ENCODE measurements at regions not wholly inside any gene's neighbourhood (a gene's known extent, or its start where the extent isn't known, plus 50 kb on each side); places are given as distances from the start of the nearest gene placed in this dataset.

DNA sequence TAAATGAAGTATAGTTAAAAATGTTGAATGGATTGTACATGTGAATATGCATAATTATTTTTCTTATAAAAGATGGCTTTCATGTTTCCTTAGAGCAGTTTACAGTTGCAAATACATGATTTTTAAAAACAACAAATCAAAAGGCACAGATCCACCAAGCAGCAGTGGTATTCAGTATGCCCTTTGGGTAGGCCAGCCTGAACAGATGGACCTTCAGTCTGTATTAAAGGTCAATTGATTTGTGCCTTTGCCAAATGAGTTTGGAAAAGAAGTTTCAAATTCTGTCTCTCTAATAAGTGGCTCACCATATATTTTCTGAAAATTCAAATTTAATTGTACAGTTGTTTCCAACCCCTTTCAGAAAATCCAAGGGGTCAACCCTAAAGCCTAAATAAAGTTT, 477.1 kb downstream of the NSUN3 start:
- TF ChIP-seq ZFX (IDR thresholded peaks at IDR 0.05) (no peak), SP1 (IDR thresholded peaks at IDR 0.05; ENCODE audit: low read depth) (no peak), TCF7L2 (IDR thresholded peaks at IDR 0.05; ENCODE audit: borderline replicate concordance, extremely low read depth, insufficient read depth, insufficient read length) (no peak), ZNF274 (IDR thresholded peaks at IDR 0.05; ENCODE audit: low read depth, low read length) (no peak), RAD21 (IDR thresholded peaks at IDR 0.05; ENCODE audit: low read depth) (no peak)
- TF ChIP-seq, protein P1, sequence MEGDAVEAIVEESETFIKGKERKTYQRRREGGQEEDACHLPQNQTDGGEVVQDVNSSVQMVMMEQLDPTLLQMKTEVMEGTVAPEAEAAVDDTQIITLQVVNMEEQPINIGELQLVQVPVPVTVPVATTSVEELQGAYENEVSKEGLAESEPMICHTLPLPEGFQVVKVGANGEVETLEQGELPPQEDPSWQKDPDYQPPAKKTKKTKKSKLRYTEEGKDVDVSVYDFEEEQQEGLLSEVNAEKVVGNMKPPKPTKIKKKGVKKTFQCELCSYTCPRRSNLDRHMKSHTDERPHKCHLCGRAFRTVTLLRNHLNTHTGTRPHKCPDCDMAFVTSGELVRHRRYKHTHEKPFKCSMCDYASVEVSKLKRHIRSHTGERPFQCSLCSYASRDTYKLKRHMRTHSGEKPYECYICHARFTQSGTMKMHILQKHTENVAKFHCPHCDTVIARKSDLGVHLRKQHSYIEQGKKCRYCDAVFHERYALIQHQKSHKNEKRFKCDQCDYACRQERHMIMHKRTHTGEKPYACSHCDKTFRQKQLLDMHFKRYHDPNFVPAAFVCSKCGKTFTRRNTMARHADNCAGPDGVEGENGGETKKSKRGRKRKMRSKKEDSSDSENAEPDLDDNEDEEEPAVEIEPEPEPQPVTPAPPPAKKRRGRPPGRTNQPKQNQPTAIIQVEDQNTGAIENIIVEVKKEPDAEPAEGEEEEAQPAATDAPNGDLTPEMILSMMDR (IDR thresholded peaks at IDR 0.05 in 2 of 3, conservative IDR thresholded peaks at IDR 0.05 in 1 of 3; ENCODE audit: borderline replicate concordance in 1 of 3, insufficient read depth in 1 of 3, low read depth in 2 of 3, low read length in 2 of 3), result no peak
- TF ChIP-seq, protein P2, sequence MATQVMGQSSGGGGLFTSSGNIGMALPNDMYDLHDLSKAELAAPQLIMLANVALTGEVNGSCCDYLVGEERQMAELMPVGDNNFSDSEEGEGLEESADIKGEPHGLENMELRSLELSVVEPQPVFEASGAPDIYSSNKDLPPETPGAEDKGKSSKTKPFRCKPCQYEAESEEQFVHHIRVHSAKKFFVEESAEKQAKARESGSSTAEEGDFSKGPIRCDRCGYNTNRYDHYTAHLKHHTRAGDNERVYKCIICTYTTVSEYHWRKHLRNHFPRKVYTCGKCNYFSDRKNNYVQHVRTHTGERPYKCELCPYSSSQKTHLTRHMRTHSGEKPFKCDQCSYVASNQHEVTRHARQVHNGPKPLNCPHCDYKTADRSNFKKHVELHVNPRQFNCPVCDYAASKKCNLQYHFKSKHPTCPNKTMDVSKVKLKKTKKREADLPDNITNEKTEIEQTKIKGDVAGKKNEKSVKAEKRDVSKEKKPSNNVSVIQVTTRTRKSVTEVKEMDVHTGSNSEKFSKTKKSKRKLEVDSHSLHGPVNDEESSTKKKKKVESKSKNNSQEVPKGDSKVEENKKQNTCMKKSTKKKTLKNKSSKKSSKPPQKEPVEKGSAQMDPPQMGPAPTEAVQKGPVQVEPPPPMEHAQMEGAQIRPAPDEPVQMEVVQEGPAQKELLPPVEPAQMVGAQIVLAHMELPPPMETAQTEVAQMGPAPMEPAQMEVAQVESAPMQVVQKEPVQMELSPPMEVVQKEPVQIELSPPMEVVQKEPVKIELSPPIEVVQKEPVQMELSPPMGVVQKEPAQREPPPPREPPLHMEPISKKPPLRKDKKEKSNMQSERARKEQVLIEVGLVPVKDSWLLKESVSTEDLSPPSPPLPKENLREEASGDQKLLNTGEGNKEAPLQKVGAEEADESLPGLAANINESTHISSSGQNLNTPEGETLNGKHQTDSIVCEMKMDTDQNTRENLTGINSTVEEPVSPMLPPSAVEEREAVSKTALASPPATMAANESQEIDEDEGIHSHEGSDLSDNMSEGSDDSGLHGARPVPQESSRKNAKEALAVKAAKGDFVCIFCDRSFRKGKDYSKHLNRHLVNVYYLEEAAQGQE (IDR thresholded peaks at IDR 0.05; ENCODE audit: low read depth), result no peak
